ENCODE measurements at regions not wholly inside any gene's neighbourhood (a gene's known extent, or its start where the extent isn't known, plus 50 kb on each side); places are given as distances from the start of the nearest gene placed in this dataset.
A peak's percentile ranks its signal among the peaks of the same experiment; 100 is the strongest.

DNA sequence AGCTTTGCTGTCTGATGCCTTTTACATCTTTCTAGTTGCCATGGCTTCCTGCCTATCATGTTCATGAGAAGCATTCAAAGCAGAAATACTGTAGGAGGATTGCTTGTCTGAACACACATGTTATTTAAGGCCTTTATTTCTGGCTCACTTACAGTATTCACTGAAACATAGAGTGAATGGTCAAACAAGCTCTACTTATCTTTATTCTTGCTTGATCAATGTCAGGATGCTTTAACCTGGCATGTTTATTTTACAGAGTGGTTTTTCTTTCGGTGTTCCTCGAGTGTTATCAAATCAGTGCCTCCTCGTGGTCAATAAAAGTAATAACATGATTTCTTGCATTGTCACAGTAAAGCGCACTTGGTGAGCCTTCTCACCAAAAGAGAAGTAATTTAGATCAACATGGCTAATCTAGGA is 73.5 kb upstream of the PCDH17 start:
- Histone ChIP-seq H3K9ac (ENCODE audit: low read length) (no peak overlapping the region), H3K9me2 (replicated peaks; ENCODE audit: low read length) (no peaks in the 10 kb centered on the region), H3K9me3 (ENCODE audit: low read length) (no peaks in the 10 kb centered on the region), H3K27me3 (ENCODE audit: low read length) (no peaks in the 10 kb centered on the region), H2AFZ (ENCODE audit: low read length) (no peak overlapping the region), H3K4me1 (ENCODE audit: insufficient read depth, low read length) (no peaks in the 10 kb centered on the region), H3K79me2 (ENCODE audit: low read length) (no peaks in the 10 kb centered on the region), H3K27ac (ENCODE audit: low read length) (no peak overlapping the region), H3K36me3 (ENCODE audit: low read depth, low read length) (no peaks in the 10 kb centered on the region), H4K20me1 (ENCODE audit: low read length) (no peaks in the 10 kb centered on the region), H3K4me3 (ENCODE audit: low read length) (no peak overlapping the region), H3F3A (ENCODE audit: low read length, unreplicated experiment) (no peaks in the 10 kb centered on the region), H3K4me2 (ENCODE audit: low read length) (no peak overlapping the region)
- ATAC-seq (no peak), DNase-seq (peak; percentile 6)
- no TSS peak for BruUV-seq (replicated peaks)
- ChIA-PET POLR2A (ENCODE audit: unreplicated experiment) (no interaction called here), CTCF (no interaction called here)
- TF ChIP-seq EZH2 (IDR thresholded peaks at IDR 0.05; ENCODE audit: low read length, unreplicated experiment) (no peak), EZH2phosphoT487 (IDR thresholded peaks at IDR 0.05; ENCODE audit: borderline replicate concordance, low read length) (no peak)
- TF ChIP-seq, protein P1, sequence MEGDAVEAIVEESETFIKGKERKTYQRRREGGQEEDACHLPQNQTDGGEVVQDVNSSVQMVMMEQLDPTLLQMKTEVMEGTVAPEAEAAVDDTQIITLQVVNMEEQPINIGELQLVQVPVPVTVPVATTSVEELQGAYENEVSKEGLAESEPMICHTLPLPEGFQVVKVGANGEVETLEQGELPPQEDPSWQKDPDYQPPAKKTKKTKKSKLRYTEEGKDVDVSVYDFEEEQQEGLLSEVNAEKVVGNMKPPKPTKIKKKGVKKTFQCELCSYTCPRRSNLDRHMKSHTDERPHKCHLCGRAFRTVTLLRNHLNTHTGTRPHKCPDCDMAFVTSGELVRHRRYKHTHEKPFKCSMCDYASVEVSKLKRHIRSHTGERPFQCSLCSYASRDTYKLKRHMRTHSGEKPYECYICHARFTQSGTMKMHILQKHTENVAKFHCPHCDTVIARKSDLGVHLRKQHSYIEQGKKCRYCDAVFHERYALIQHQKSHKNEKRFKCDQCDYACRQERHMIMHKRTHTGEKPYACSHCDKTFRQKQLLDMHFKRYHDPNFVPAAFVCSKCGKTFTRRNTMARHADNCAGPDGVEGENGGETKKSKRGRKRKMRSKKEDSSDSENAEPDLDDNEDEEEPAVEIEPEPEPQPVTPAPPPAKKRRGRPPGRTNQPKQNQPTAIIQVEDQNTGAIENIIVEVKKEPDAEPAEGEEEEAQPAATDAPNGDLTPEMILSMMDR (conservative IDR thresholded peaks at IDR 0.05; ENCODE audit: low read depth, low read length): peak; percentile 32; the same call in 1 of the 2 replicates
- intact Hi-C loops (cut with micrococcal nuclease): no loop called here

DNA sequence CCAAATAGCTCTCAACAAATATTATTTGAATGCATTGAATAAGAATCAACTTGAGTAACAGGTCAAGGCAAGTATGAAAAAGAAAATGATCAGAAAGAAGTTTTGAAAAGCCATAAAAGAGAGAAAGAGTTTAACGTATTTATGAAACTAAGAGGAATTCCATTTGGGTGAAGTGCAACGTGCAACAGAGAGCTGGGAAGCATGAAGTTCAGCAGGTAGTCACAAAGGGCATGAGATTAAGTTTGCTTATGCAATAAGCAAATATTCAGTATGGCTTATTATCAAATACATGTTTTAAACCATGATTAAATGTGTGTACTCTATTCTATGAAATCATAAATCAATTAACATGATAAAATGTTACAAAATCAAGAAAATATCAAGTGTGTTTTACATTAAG is 62.7 kb upstream of the PCDH17 start:
- BruUV-seq (replicated peaks): no TSS peak
- DNase-seq (no peak), ATAC-seq (no peak)
- Histone ChIP-seq H2AFZ (ENCODE audit: low read length) (no peak overlapping the region), H3F3A (ENCODE audit: low read length, unreplicated experiment) (no peaks in the 10 kb centered on the region), H3K4me1 (ENCODE audit: insufficient read depth, low read length) (no peaks in the 10 kb centered on the region), H3K4me2 (ENCODE audit: low read length) (no peak overlapping the region), H3K4me3 (ENCODE audit: low read length) (no peak overlapping the region), H3K9me3 (ENCODE audit: low read length) (no peaks in the 10 kb centered on the region), H3K36me3 (ENCODE audit: low read depth, low read length) (no peaks in the 10 kb centered on the region), H4K20me1 (ENCODE audit: low read length) (no peaks in the 10 kb centered on the region), H3K79me2 (ENCODE audit: low read length) (no peaks in the 10 kb centered on the region), H3K27ac (ENCODE audit: low read length) (no peak overlapping the region), H3K9me2 (replicated peaks; ENCODE audit: low read length) (no peaks in the 10 kb centered on the region), H3K27me3 (ENCODE audit: low read length) (no peaks in the 10 kb centered on the region), H3K9ac (ENCODE audit: low read length) (no peak overlapping the region)
- intact Hi-C loops (cut with micrococcal nuclease): no loop called here
- POLR2A ChIA-PET (ENCODE audit: unreplicated experiment): no interaction called here
- CTCF ChIA-PET: no interaction called here
- TF ChIP-seq, protein P1 (conservative IDR thresholded peaks at IDR 0.05; ENCODE audit: low read depth, low read length): no peak
- TF ChIP-seq EZH2 (IDR thresholded peaks at IDR 0.05; ENCODE audit: low read length, unreplicated experiment): no peak
- TF ChIP-seq EZH2phosphoT487 (IDR thresholded peaks at IDR 0.05; ENCODE audit: borderline replicate concordance, low read length): no peak

DNA sequence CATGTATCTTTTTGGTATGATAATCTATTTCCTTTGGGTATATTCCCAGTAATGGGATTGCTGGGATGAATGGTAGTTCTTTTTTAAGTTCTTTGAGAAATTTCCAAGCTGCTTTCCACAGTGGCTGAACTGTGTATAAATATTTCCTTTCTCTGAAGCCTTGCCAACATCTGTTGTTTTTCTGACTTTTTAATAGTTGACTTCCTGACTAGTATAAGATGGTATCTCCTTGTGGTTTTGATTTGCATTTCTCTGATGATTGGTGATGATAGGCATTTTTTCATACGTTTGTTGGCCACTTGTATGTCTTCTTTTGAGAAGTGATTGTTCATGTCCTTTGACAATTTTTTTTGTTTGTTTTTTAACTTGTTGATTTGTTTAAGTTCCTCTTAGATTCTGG is 61.6 kb upstream of the PCDH17 start:
- CTCF ChIA-PET: no interaction called here

More for the DNA sequence above, 61.6 kb upstream of the PCDH17 start:
- Histone ChIP-seq H3K9me3 (ENCODE audit: low read length) (no peaks in the 10 kb centered on the region), H3K4me3 (ENCODE audit: low read length) (no peak overlapping the region), H3K4me2 (ENCODE audit: low read length) (no peak overlapping the region), H3K9ac (ENCODE audit: low read length) (no peak overlapping the region), H2AFZ (ENCODE audit: low read length) (no peak overlapping the region), H3K27ac (ENCODE audit: low read length) (no peak overlapping the region), H3K36me3 (ENCODE audit: low read depth, low read length) (no peaks in the 10 kb centered on the region), H3F3A (ENCODE audit: low read length, unreplicated experiment) (no peaks in the 10 kb centered on the region), H3K9me2 (replicated peaks; ENCODE audit: low read length) (no peaks in the 10 kb centered on the region), H3K79me2 (ENCODE audit: low read length) (no peaks in the 10 kb centered on the region), H3K27me3 (ENCODE audit: low read length) (no peaks in the 10 kb centered on the region), H4K20me1 (ENCODE audit: low read length) (no peaks in the 10 kb centered on the region), H3K4me1 (ENCODE audit: insufficient read depth, low read length) (no peaks in the 10 kb centered on the region)
- POLR2A ChIA-PET (ENCODE audit: unreplicated experiment): no interaction called here
- TF ChIP-seq EZH2phosphoT487 (IDR thresholded peaks at IDR 0.05; ENCODE audit: borderline replicate concordance, low read length): no peak
- no peak for TF ChIP-seq EZH2 (IDR thresholded peaks at IDR 0.05; ENCODE audit: low read length, unreplicated experiment)
- TF ChIP-seq, protein P1 (conservative IDR thresholded peaks at IDR 0.05; ENCODE audit: low read depth, low read length): no peak
- BruUV-seq (replicated peaks): no TSS peak
- intact Hi-C loops (cut with micrococcal nuclease): no loop called here
- DNase-seq (peak; percentile 16), ATAC-seq (no peak; the same call in 1 of the 2 replicates)
